Epithelial cell of esophagus (primary cell): ENCODE measurements at regions not wholly inside any gene's neighbourhood (a gene's known extent, or its start where the extent isn't known, plus 50 kb on each side); places are given as distances from the start of the nearest gene placed in this dataset.

Experiments used
- DNase-seq: peaks from one replicate; pipeline ENCODE4 v3.0.0; 2010; ENCODE audit warnings: low read depth
- H3K4me3 ChIP-seq: 2 replicates; pipeline ENCODE4 v1.5.1; 2011; ENCODE audit warnings: mild to moderate bottlenecking, low read length, control low read depth
- CTCF ChIP-seq: IDR thresholded peaks from 2 replicates; pipeline ENCODE4 v1.5.1; 2011; ENCODE audit warnings: low read depth, mild to moderate bottlenecking, low read length, control low read depth, inconsistent platforms; ENCODE audit not compliant: insufficient read depth; ENCODE audit errors: missing control alignments

GRCh38 chr3:195013411-195014361 lies 257.3 kb downstream of the XXYLT1 start:
- no peak for DNase-seq
- H3K4me3 ChIP-seq, result no peak overlapping the region
- no peak for TF ChIP-seq CTCF

DNA sequence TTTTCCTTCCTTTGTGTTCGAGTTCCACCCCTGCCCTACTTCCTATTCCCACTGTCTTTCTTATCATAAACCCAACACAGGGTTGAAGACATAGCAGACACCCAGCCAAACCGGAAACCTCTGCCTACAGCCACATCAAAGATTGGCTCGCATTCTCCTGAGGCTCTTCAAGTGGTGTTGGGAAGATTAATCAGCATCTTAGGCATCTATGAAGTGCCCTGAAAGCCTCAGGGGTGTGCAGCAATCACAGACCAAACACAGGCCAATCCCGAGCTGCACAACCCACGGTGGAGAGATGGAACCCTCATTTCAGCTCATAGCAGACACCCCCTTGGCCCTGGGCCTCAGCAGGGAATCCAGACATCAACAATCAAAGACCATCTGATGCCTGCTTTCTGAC lies 255.9 kb downstream of the XXYLT1 start:
- DNase-seq, result peak; percentile 45
- no peak overlapping the region for H3K4me3 ChIP-seq
- no peak for TF ChIP-seq CTCF

GRCh38 chr3:195017151-195017550 lies 253.8 kb downstream of the XXYLT1 start:
- no peak for TF ChIP-seq CTCF
- H3K4me3 ChIP-seq, result no peak overlapping the region
- DNase-seq, result no peak
